ENCODE measurements at regions not wholly inside any gene's neighbourhood (a gene's known extent, or its start where the extent isn't known, plus 50 kb on each side); places are given as distances from the start of the nearest gene placed in this dataset.

- no peak for DNase-seq (ENCODE audit: low read depth)
Observed at GRCh38 chr20:37598100-37598543, 70.4 kb upstream of the BLCAP start.

GRCh38 chr20:37596890-37597536, 69.3 kb upstream of the BLCAP start:
- no peak for DNase-seq (ENCODE audit: low read depth)

DNA sequence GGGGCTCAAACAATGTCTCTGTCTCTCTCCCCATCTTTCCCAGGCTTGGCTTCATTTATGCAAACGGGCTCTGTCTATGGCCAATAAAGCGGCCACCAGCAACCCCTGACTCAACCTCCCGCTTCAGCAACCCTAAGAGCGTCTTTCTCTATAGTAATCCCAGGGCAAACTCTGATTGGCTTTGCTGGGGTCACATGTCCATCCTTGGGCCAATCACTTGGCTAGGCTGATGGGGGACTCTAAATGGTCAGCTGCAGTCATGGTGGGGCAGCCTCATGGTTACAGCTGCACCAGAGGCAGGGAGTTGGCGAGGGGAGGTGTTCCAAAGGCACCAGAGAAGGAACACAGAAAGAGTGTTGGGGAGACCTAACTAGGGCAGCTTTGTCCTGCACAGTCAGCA, 68.5 kb upstream of the BLCAP start:
- DNase-seq (ENCODE audit: low read depth), result no peak

GRCh38 chr20:37593710-37594109, 66.0 kb upstream of the BLCAP start:
- no peak for DNase-seq (ENCODE audit: low read depth)

DNA sequence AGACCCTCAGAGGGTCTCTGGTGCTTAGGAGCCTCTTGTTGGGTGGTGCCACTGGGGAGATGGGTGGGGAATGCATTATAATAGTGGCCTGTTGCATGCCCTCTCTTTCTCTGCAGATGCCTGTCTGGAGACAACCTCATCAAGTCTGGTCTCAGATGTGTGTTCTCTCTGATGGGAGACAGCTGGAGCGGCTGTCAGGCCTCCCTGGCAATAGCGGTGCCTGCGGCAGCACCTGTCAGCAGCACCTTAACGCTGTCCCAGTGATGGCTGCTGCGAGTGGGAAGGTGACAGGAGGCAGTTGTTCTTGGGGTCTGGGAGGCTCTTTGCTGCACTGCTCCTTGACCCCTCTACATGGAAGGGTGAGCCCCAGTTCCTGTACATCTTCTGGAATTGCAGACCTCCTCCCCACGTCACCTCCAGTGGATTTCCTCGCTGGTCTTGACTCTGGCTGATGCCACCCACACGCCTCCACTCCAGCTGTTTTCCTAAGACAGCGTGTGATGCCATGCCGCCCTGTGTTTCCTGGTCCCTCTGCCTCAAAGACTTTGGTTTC, 63.3 kb upstream of the BLCAP start:
- DNase-seq (ENCODE audit: low read depth), result no peak

- DNase-seq (ENCODE audit: low read depth), result no peak
Observed at GRCh38 chr20:37586078-37586477, 58.4 kb upstream of the BLCAP start.

- DNase-seq (ENCODE audit: low read depth), result no peak
Observed at GRCh38 chr20:37584238-37584807, 56.6 kb upstream of the BLCAP start.

DNA sequence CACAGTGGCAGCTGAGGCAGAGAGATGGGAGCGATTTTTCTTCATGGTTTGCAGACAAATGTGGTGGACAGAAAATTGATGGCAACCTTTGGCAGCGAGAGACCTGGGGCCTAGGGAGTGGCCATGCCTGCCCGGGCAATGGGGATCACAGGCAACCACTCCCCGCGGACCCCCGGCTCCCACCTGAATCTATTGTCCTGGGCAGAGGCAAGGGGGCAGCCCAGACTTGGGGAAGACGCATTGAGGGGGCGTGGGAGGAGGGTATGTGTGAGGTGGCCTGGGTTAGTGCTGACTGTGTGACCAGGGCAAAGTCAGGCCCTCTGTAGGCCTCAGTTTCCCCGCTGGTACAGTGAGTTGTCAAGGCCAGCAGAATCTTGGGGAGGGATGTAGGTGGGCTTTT, 53.6 kb upstream of the BLCAP start:
- DNase-seq (ENCODE audit: low read depth), result no peak

GRCh38 chr20:37580069-37580468, 52.4 kb upstream of the BLCAP start:
- DNase-seq (ENCODE audit: low read depth), result no peak

GRCh38 chr20:37579106-37579505, 51.4 kb upstream of the BLCAP start:
- DNase-seq (ENCODE audit: low read depth), result no peak

- DNase-seq (ENCODE audit: low read depth), result no peak
Observed at GRCh38 chr20:37577981-37578380, 50.3 kb upstream of the BLCAP start.

Measured in stimulated activated CD4-positive, alpha-beta T cell treated with anti-CD3 and anti-CD28 coated beads, Interleukin-2, amount 100 ng/mL, for 4 hours (primary cell).